GM23338 (cell line): ENCODE measurements at regions not wholly inside any gene's neighbourhood (a gene's known extent, or its start where the extent isn't known, plus 50 kb on each side); places are given as distances from the start of the nearest gene placed in this dataset.

ENCODE experiments used
- ATAC-seq: fragments of 200-7000 bp; cut with Tn5 transposase; 3 replicates; pipeline ENCODE4 v1.9.1; 2020
- DNase-seq: peaks from one replicate; pipeline ENCODE4 v3.0.0-alpha.2; 2015; ENCODE audit warnings: low spot score
- H2AFZ ChIP-seq: fragments of 200-600 bp; sonication (generic); 2 replicates; pipeline ENCODE4 v1.8.0; 2016; ENCODE audit warnings: antibody characterized with exemption, mild to moderate bottlenecking, moderate library complexity
- H3F3A ChIP-seq: fragments of 200-600 bp; sonication (generic); replicated peaks from 2 replicates; pipeline ENCODE4 v1.8.0; 2017; ENCODE audit warnings: antibody characterized with exemption, mixed run types, low read depth
- H3K27ac ChIP-seq: fragments of 200-600 bp; sonication (generic); 2 replicates; pipeline ENCODE4 v1.6.1; 2016; ENCODE audit warnings: low read depth
- H3K27me3 ChIP-seq: fragments of 200-600 bp; sonication (generic); 2 replicates; pipeline ENCODE4 v1.8.0; 2016; ENCODE audit warnings: mild to moderate bottlenecking, mixed run types, moderate library complexity; ENCODE audit not compliant: insufficient read depth
- H3K36me3 ChIP-seq: fragments of 200-600 bp; sonication (generic); 2 replicates; pipeline ENCODE4 v1.8.0; 2016; ENCODE audit warnings: mild to moderate bottlenecking; ENCODE audit not compliant: insufficient read depth
- H3K4me1 ChIP-seq: fragments of 200-600 bp; sonication (generic); 2 replicates; pipeline ENCODE4 v1.8.0; 2016; ENCODE audit warnings: mild to moderate bottlenecking, moderate library complexity; ENCODE audit not compliant: insufficient read depth
- H3K4me2 ChIP-seq: fragments of 200-600 bp; sonication (generic); 2 replicates; pipeline ENCODE4 v1.7.1; 2017; ENCODE audit warnings: mixed run types
- H3K4me3 ChIP-seq: fragments of 200-600 bp; sonication (generic); 2 replicates; pipeline ENCODE4 v1.6.1; 2016; ENCODE audit warnings: mixed run types
- H3K79me2 ChIP-seq: fragments of 200-600 bp; sonication (generic); replicated peaks from 2 replicates; pipeline ENCODE4 v1.8.0; 2017; ENCODE audit warnings: mild to moderate bottlenecking; ENCODE audit not compliant: insufficient read depth
- H3K9me2 ChIP-seq: fragments of 200-600 bp; sonication (generic); 2 replicates; pipeline ENCODE4 v1.8.0; 2017; ENCODE audit not compliant: insufficient read depth
- H4K20me1 ChIP-seq: fragments of 200-600 bp; sonication (generic); replicated peaks from 2 replicates; pipeline ENCODE4 v1.8.0; 2017; ENCODE audit warnings: mild to moderate bottlenecking; ENCODE audit not compliant: insufficient read depth
- H3K27ac Mint-ChIP-seq: 2 replicates; pipeline ENCODE4 v1.8.0; 2020; ENCODE audit warnings: inconsistent platforms, mild to moderate bottlenecking, moderate library complexity, mixed read lengths
- H3K27me3 Mint-ChIP-seq: 3 replicates; pipeline ENCODE4 v1.8.0; 2022; ENCODE audit warnings: low read depth, mild to moderate bottlenecking, moderate library complexity, mixed read lengths, inconsistent platforms; ENCODE audit not compliant: insufficient read depth, poor library complexity
- H3K36me3 Mint-ChIP-seq: 3 replicates; pipeline ENCODE4 v1.8.0; 2021; ENCODE audit warnings: low read depth, mild to moderate bottlenecking, inconsistent platforms, moderate library complexity, mixed read lengths
- H3K4me1 Mint-ChIP-seq: 3 replicates; pipeline ENCODE4 v1.8.0; 2020; ENCODE audit warnings: mild to moderate bottlenecking, inconsistent platforms, mixed read lengths
- H3K4me3 Mint-ChIP-seq: 3 replicates; pipeline ENCODE4 v1.8.0; 2021; ENCODE audit warnings: moderate library complexity, mild to moderate bottlenecking, inconsistent platforms, mixed read lengths
- H3K9me3 Mint-ChIP-seq: 3 replicates; pipeline ENCODE4 v1.8.0; 2020; ENCODE audit warnings: moderate library complexity, mild to moderate bottlenecking, inconsistent platforms, mixed read lengths
- CREB1 ChIP-seq: fragments of 250-450 bp; sonication (Bioruptor Pico); IDR thresholded peaks from 2 replicates; pipeline ENCODE4 v1.5.0; 2020; ENCODE audit warnings: low read depth, mild to moderate bottlenecking, moderate library complexity
- EZH2 ChIP-seq: fragments of 200-600 bp; sonication (generic); IDR thresholded peaks from one replicate; pipeline ENCODE4 v1.8.0; 2017; ENCODE audit warnings: antibody characterized with exemption, mild to moderate bottlenecking, low read depth; ENCODE audit not compliant: unreplicated experiment
- EZH2phosphoT487 ChIP-seq: fragments of 200-600 bp; sonication (generic); IDR thresholded peaks from one replicate; pipeline ENCODE4 v1.8.1; 2018; ENCODE audit warnings: antibody characterized with exemption; ENCODE audit not compliant: unreplicated experiment
- JUNB ChIP-seq: IDR thresholded peaks from one replicate; pipeline ENCODE4 v1.6.1; 2016; ENCODE audit warnings: antibody characterized with exemption; ENCODE audit not compliant: unreplicated experiment
- NANOG ChIP-seq: IDR thresholded peaks from 2 replicates; pipeline ENCODE4 v1.6.1; 2016; ENCODE audit warnings: antibody characterized with exemption, borderline replicate concordance
- POLR2AphosphoS5 ChIP-seq: IDR thresholded peaks from 2 replicates; pipeline ENCODE4 v1.6.1; 2016; ENCODE audit warnings: antibody characterized with exemption, low read depth
- REST ChIP-seq: IDR thresholded peaks from one replicate; pipeline ENCODE4 v1.6.1; 2018; ENCODE audit warnings: antibody characterized with exemption; ENCODE audit not compliant: unreplicated experiment
- STAT1 ChIP-seq: IDR thresholded peaks from one replicate; pipeline ENCODE4 v1.6.1; 2016; ENCODE audit warnings: antibody characterized with exemption; ENCODE audit not compliant: unreplicated experiment
- ZNF114 ChIP-seq: fragments of 250-450 bp; sonication (Bioruptor Pico); IDR thresholded peaks from 2 replicates; pipeline ENCODE4 v1.5.0; 2020; ENCODE audit warnings: mild to moderate bottlenecking, moderate library complexity
- ZNF331 ChIP-seq: fragments of 250-450 bp; sonication (Bioruptor Pico); IDR thresholded peaks from 2 replicates; pipeline ENCODE4 v1.5.0; 2020; ENCODE audit warnings: low read depth, mild to moderate bottlenecking, moderate library complexity
- ZNF462 ChIP-seq: fragments of 250-450 bp; sonication (Bioruptor Pico); IDR thresholded peaks from 2 replicates; pipeline ENCODE4 v1.5.0; 2020; ENCODE audit warnings: mild to moderate bottlenecking, moderate library complexity
- TF ChIP-seq, protein P1 (sequence below): IDR thresholded peaks from 2 replicates; pipeline ENCODE4 v1.6.1; 2016; ENCODE audit warnings: antibody characterized with exemption

- TF ChIP-seq, protein P1, sequence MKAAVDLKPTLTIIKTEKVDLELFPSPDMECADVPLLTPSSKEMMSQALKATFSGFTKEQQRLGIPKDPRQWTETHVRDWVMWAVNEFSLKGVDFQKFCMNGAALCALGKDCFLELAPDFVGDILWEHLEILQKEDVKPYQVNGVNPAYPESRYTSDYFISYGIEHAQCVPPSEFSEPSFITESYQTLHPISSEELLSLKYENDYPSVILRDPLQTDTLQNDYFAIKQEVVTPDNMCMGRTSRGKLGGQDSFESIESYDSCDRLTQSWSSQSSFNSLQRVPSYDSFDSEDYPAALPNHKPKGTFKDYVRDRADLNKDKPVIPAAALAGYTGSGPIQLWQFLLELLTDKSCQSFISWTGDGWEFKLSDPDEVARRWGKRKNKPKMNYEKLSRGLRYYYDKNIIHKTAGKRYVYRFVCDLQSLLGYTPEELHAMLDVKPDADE: no peak
- no peak for TF ChIP-seq EZH2
- no peak for TF ChIP-seq ZNF331 (CRISPR knock-in tag)
These were observed 931.4 kb upstream of the ADGRL2 start (continued) for GRCh38 chr1:80869299-80869698.

- DNase-seq (no peak), ATAC-seq (no peak)
- no peaks in the 10 kb centered on the region for H3K27me3 ChIP-seq
- no peak overlapping the region for H3K4me2 ChIP-seq
- H3K36me3 ChIP-seq: no peaks in the 10 kb centered on the region
- no peaks in the 10 kb centered on the region for H3K4me1 ChIP-seq
- H3K27ac Mint-ChIP-seq: no peak overlapping the region
- H3F3A ChIP-seq: no peaks in the 10 kb centered on the region
- H3K27ac ChIP-seq: no peak overlapping the region
- H3K4me3 Mint-ChIP-seq: no peak overlapping the region
- no peaks in the 10 kb centered on the region for H4K20me1 ChIP-seq
- H3K9me3 Mint-ChIP-seq: peaks cover 1% of the 10 kb centered on the region; the same call in 2 of the 3 replicates
- peaks cover 2% of the 10 kb centered on the region; the same call in 1 of the 2 replicates for H3K9me2 ChIP-seq
- no peaks in the 10 kb centered on the region for H3K79me2 ChIP-seq
- H3K36me3 Mint-ChIP-seq: peaks cover 2% of the 10 kb centered on the region; the same call in 1 of the 3 replicates
- no peaks in the 10 kb centered on the region for H3K4me1 Mint-ChIP-seq
- no peak overlapping the region for H2AFZ ChIP-seq
- H3K4me3 ChIP-seq: no peak overlapping the region
- no peaks in the 10 kb centered on the region for H3K27me3 Mint-ChIP-seq
- TF ChIP-seq CREB1 (CRISPR knock-in tag) (no peak), JUNB (no peak), ZNF331 (CRISPR knock-in tag) (no peak), EZH2phosphoT487 (no peak), ZNF462 (CRISPR knock-in tag) (no peak), EZH2 (no peak), POLR2AphosphoS5 (no peak), ZNF114 (no peak), REST (no peak), STAT1 (no peak), NANOG (no peak)
- TF ChIP-seq, protein P1: no peak
These were observed 952.8 kb upstream of the ADGRL2 start for GRCh38 chr1:80847904-80848303.
